ENCODE measurements at regions not wholly inside any gene's neighbourhood (a gene's known extent, or its start where the extent isn't known, plus 50 kb on each side); places are given as distances from the start of the nearest gene placed in this dataset.

DNA sequence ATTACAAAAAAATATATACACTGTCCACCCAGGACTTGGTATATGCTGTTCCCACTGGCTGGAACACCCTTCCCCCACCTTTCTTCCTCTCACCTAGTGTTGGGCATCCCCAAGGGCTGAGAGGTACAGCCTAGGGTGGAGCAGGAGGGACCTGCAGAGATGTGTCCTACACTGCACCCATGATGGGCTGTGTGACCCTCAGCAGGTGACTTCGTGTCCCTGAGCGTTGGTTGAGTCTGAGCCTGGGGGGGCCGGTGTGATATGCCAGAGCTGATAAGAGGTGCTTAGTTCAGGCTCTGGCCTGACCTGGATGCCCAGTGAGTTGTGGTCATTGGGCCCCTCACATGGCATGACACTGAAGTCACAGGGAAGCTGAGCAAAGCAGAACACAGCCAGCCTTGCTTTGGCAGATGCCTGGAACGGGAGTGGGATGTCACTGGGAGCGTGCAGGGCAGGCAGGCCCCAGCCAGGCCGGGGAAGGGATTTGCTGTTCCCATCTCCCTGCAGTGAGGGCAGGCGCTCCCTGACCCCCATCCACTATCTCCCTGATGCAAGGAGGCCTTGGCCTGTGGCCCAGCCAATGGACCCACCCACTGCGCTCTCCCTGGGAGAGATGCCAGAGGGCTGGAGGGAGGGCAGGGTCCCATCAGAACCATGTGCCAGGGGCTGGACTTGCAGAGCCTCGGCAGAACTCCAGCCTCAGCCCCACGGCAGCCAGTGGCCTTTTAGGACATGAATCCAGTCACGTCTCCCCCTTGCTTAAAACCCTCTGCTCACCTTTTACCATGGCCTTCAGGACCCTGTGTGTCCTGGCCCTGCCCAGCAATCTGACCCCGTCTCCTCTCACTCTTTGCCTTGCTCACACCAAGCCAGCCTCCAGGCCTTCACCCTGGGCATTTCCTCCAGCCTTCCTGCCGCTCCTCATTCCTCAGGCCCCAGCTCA is 138.9 kb downstream of the MN1 start:
- no peak for DNase-seq (ENCODE audit: low read depth in 2 of 2)

DNA sequence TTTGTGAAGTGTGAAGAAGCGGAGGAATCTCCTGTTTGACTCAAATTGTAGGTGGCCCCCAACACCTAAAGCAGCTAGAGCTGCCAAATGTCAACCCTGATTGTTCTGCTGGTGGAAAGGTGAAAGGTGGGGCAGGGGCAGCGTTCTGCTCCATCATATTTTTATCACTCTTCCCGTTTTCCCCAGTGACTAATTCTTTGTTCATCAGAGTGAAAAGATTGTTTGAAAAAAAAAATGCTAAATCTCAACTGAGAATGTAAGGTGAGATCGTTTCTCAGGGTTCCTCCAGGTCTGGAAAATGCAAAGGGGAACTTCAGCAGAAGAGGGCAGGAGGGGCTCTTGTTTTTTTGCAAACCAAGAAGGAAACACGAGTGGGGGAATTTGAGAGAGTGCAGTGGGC is 137.7 kb downstream of the MN1 start:
- no peak for DNase-seq (ENCODE audit: low read depth in 2 of 2)

DNA sequence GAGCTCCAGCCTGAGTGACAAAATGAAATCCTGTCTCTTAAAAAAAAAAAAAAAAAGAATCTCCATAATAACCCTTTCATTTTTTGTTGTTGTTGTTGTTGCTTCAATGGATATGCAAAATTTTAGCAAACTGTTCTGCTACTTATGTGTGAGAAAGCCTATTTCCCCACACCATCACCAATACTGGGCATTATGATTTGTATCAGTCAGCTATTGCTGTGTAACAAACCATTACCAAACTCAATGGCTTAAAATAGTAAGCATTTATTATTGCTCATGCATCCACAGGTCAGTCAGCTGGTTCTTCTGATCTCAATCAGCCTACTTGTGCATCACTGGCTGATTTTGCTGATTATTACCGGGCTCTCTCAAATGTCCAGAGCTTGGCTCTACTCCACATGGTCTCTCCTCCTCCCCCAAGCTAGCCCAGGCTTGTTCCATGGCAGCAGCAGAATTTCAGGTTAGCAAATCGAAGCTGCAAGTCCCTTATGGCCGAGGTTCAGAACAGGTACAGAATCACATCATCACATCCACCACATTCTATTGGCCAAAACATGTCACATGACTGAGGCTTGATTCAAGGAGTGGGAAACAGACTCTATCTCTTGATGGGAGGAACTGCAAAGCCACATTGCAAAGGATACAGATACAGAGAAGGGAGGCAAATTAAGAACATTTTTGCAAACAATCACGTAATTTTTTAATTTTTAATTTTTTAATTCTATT is 135.1 kb downstream of the MN1 start:
- DNase-seq (ENCODE audit: low read depth in 2 of 2): no peak

DNA sequence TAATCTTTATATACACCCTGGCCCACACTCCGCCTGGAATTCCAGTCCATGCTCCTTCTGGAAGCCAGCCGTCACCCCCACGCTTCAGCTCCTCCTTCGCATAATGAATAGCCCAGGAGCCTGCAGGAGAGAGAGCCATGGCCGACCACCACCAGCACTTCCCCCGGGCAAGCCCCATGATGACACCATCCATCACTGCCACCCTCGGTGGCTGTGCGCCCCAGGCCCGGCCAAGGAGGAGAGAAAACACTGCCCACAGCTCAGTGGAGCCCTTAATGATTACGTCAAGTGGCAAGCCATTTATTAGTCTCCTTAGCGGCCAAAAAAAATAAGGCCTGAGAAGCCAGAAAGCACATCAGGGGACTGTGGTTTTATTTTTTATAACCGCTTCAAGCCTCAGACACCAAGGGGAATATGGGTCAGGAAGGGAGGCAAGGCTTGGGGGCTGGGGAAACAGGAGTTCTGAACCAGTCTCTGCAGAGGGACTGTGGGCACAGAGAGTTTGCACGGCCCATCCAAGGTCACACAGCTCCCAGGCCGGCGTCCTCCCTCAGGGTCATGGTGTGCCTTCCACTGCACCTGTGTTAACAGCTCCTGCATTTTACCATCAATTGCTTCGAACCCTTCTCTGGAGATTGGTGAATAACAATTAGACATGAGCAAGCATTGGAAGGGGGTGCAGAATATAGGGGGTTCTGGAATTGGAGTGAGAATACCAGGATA is 134.3 kb downstream of the MN1 start:
- no peak for DNase-seq (ENCODE audit: low read depth in 2 of 2)

DNA sequence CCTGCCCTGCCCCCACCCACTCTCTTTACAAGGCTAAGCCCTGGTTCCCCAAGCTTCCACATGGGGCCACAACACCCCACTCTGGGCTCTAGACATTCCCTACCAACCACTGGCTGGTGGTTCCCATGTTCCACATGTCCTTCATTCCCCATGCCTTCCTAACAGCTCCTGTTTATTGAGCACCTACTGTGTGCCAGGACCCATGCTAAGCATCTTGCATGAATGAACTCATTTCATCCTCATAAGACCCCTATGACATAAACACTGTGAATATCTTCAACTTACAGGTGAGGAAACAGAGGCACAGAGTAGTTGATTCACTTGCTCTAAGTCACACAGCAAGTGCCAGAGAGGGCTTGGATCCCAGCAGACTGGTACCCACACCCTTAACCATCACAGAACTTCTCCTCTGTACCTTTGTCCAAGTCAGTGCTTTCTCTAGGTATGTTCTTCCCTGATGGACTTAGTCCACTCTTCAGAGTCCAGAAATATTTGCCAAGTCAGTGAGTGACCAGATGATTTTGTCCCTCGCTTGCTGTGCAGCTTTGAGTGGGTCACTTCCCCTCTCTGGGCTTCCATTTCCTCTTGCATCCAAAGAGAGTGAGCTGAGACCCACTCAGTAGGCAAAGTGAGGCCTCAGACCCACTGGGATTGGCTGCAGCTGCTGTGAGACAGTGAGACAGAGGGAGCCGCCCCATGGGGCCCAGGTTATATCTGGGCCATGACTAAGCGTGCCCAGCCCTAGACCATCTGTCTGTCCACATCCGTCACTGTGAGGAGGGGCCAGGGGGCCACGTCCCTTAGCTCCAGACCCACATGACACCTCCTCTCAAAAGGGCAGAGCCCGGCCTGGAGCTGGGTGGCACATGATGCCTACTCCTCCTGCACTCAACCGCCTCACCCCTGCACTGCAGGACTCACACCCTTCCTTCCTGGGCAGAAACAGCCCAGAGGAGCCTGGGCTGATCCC is 132.4 kb downstream of the MN1 start:
- no peak for DNase-seq (ENCODE audit: low read depth in 2 of 2)

DNA sequence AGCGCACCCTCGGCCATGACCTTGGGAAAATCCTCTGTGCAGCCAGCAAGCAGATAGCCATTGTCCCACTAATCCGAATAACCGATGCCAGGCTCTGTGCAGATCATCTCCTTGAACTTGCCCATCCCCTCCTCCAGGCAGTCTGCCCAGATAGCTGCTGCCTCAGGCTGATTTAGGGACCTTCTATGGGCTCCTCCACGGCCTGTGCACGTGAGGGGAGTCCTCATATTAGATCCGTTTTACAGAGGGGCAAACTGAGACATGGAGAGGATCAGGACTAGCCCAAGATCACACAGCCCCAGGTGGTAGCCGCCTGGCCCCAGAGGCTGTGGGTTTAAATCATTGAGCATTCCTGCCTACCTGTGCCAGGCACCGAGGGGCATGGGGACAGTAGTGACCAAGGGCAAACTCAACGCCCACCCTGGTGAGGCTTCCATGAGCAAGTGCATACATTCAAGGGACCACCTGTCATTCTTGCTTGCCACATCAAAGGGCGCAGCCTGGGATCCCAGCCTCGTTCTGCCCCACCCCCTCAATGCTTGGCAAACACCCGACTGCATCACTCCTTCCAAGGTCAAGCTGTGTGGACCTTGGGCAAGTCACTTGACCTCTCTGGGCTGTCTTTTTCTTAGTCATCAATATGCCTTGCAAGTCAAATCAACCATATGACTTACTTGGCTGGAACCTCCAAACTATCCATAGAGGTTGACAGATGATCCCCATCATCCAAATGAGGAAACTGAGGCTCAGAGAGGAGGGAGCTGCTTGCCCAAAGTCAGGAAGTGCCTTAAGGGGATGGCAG is 131.6 kb downstream of the MN1 start:
- no peak for DNase-seq (ENCODE audit: low read depth in 2 of 2)

DNA sequence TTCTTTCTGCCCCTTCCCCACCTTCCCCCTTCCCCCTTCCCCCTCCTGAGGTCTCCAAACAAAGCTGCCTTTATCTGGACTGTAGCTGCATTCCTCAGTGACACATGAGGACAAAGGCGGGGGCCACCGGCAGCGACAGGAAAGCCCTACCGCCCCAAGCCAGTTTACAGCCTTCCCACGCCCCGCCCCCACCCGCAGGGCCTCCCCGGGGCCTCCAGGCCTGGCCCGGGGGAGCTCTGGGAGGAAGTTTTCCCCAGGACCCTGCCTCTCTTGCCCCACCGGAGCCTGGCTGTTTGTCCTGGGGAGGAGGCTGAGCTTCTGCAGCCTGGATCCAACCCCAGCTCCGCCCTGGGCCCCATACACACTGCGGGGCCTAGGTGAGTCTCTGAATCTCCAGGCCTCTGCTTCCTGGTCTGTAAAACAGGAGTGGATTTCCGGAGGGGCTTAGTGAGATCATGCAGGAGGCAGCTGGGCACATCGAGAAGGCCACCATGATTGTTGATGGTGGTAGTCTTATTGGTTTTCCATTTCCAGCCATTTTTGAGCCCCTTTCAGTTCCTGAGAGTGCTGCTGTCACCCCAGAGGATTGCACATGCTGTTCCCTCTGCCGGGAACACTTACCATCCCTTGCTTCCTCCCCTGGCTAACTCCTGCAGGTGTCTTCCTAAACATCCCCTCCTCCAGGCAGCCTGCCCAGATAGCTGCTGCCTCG is 130.7 kb downstream of the MN1 start:
- DNase-seq (ENCODE audit: low read depth in 2 of 2): no peak

DNA sequence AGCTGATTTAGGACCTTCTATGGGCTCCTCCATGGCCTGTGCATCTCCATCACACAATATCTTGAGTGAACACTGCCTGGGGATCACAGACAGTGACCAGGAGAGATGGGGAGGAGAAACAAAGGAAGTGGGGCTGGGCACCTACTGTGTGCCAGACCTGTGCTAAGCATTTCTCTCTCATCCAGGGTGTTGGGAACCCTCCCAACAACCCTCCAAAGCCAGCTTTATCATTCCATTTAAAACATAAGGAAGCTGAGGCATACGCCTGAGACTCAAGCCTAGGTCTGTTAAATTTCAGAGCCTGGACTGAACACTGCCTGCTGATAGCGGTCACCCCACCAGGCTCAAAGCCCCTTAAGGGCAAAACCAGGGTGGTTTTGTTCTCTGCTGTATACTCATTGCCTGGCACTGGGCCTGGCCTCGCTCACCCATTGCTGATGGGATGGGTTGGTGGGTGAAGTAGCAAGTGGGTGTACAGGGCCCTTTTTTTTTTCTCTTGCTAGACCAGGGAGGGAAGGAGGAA is 130.1 kb downstream of the MN1 start:
- DNase-seq (ENCODE audit: low read depth in 2 of 2): no peak

DNA sequence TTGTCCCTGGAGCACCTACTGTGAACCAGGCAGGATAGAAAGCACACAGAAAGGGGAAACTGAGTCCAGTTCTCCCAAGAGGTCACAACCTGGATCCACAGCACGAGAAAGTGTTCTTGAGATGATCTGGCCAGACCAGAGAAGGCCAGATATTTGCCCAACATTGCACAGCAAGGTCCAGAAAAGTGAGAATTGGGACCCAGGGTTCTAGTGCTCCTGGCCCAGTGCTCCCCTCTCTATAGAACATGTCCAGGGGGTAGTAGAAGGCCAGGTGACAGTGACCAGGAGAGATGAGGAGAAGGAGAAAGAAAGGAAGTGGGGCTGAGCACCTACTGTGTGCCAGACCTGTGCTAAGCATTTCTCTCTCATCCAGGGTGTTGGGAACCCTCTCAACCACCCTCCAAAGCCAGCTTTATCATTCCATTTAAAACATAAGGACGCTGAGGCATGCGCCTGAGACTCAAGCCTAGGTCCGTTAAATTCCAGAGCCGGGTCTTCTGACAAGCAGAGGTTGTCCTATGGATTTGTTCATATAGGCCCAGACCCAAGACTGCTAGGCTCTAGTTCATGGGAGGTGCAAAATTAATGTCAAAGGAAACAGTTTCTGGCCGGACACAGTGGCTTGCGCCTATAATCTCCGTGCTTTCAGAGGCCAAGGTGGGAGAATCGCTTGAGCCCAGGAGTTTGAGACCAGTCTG is 128.7 kb downstream of the MN1 start:
- no peak for DNase-seq (ENCODE audit: low read depth in 2 of 2)

DNA sequence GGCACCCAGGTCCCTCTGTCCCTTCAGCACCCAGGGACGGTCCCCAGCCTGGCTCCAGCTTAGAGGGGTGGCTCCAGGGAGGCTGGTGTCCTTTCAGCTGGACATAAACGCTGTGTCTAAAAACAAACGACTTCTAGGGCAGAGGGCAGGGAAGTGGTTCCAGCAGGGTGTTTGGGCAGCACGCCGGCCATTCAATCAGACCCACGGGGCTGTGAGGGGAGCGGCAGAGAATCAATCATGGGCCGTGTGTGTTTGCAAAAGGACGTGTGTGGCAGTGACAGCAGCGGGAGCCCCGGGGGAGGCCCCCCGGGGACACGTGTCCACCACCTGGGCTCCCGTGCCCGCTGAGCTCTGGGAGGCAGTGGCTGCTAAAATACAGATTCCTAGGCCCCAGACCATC is 127.7 kb downstream of the MN1 start:
- no peak for DNase-seq (ENCODE audit: low read depth in 2 of 2)

DNA sequence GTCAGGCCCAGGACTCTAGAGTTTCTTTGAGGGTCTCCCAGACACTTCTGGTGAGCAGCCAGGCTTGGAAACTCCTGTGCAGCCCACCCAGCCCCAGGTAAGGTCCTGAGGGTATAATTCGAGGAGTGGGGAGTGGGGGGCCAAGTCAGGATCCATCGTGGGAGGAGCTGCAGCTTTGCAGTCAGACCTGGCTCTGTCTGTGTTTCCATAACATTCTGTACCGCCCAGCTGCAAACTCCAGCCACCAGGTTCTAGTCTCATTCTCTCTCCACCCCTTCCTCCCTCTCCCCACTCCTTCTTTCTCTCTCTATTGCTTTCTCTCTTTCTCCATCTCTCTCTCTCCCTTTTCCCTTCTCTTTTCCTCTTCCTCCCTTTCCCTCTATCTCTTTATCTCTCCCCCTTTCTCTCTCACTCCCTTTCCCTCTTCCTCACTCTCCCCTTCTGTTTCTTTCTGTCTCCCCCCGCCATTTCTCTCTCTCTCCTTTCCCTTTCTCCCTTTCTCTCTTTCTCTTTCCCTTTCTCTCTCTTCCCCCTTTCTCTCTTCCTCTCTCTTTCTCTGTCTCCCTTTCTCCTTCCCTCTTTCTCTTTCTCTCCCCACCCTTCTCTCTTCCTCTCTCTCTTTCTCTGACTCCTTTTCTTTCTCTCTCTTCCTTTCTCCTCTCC is 127.2 kb downstream of the MN1 start:
- DNase-seq (ENCODE audit: low read depth in 2 of 2): no peak

DNA sequence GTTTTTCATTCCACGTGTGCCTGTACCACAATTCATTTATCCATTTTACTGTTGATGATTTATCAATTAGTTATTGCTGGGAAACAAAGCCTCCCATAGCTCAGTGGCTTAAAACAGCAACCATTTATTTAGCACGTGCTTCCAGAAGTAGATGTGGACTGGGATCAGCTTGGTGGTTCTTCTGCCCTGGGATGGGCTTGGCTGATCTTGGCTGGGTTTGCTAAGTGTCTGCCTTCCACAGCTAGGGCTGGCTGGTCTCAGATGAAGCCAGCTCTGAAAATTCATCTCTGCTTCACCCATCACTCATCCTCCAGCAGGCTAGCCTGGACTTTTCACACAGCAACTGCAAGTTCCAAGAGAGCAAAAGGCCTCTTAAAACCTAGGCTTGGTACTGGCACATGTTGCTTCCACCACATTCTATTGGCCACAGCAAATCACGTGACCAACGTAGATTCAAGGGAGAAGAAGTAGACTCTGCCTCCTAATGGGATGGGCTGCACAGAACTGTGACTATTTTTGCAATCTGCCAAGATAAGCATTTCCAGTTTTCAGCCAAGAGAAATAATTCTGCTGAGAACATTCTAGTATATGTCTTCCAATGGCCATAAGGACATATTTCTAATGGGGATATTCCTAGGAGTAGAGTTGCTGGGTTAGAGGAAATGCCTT is 124.9 kb downstream of the MN1 start:
- DNase-seq (ENCODE audit: low read depth in 2 of 2): no peak

DNA sequence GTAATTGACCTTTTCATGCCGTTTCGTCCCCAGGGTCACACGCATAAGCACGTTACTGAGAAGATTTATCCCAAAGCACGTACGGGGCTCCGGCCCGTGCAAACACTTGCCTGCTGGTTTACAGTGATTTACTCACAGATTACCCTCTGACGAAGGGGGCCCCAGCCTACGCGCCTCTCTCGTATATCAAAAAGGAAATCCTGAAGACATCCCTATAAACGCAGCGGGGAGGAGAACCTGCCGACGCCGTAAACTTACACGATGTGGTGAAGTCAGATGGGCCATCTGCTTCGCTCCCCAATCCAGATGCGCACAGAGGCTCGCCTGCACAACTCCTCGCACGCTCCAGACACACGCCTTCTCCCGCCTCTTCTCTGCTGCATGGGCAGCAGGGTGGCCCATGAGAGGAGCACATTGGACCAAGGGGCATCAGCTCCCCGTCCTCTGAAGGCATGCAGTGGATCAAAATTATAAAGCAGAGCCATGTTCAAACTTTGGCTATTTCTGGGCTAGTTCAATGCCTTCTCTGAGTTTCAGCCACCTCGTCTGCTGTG is 123.6 kb downstream of the MN1 start:
- no peak for DNase-seq (ENCODE audit: low read depth in 2 of 2)

DNA sequence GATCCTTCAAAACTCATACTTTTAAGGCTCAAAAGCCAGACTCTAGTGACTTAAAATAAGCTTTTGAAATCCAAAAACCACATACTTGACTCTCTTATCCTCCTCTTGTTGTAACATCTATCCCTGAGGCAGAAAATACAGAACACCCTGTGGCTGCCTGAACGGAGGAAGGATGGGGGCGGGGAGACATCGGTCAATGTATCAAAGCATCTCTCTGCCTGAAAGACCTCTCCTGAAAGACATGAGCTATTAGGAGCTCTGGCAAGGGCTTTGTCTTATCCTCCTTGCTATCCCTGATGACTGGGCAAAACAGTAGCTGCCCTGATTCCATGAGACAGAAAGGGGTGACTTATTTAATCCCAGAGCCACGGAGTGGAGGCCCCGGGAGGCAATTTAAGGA is 122.4 kb downstream of the MN1 start:
- no peak for DNase-seq (ENCODE audit: low read depth in 2 of 2)

DNA sequence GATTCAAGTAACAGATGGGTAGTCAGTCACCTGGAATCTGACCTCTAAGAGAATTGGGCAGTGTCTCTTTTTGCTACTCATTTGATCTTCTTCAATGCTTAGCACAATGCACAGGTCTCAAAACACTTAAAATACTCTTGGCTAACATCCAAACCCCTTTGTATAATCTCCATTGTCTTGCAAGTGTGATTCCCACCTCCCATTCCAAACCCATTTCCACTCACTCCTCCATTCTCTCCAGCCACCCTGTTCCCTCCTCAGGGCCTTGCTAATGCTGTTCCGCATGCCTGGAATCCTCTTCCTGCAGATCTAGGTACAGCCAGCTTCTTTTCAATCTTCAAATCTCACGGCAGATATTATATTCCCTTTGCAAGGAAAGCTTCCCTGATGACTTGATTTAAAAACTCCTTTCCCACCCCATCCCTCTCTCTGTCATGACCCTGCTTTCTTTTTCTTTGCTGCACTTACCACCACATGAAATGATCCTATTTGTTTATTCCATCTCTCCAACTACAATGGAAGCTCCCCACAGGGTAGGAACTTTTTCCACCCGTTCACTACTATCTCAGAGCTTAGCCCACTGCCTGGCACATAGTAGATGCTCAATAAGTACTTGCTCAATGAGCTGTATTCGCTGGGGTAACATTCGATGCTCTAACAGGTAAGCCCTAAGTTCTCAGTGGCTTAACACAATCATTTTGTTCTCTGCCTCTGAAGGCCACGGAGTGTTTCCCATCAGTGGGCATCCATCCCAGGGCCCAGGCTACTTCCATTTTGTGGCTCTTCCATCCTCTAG is 121.7 kb downstream of the MN1 start:
- no peak for DNase-seq (ENCODE audit: low read depth in 2 of 2)

DNA sequence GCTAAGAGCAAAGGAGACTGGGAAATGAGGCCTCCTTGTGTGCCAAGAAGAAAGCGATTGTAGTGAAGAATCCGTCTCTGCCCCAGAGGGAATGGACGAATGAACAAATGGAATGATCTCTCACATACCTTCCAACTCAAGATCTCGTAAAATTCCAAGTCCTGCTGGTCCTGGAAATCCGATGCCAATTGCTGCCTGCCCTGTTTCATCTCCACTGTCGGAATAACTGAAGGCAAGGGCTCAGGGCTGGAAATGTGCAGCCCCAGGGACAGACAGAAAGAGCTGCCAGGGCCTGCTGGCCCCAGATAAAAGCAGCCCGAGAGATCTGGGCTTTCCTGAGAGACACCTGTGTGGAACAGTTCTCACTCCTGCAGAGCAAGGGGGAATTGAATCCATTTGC is 120.9 kb downstream of the MN1 start:
- DNase-seq (ENCODE audit: low read depth in 2 of 2): no peak

DNA sequence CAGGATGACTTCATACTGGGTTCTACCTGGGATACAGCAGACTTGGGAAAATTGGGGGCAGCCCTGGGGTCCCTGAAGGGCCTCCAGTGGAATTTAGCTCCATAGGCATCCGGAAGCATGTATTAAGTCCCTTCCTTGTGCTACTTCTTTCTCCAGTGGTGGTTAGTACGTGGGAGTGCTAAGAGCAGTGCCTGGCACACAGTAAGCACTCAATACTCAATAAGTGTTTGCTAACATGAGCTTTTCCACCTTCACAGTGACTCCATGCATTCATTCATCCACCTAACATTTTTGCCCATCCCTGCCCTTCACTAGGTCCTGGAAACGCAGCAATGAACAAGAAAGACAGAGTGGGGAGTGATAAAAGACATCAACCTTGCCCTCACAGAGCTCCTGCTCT is 120.5 kb downstream of the MN1 start:
- DNase-seq (ENCODE audit: low read depth in 2 of 2): no peak
